Lower lobe of right lung (tissue), 2 donors: ENCODE measurements at regions not wholly inside any gene's neighbourhood (a gene's known extent, or its start where the extent isn't known, plus 50 kb on each side); places are given as distances from the start of the nearest gene placed in this dataset.

Experiments
- ATAC-seq, 2 donors: fragments of 200-7000 bp; cut with Tn5 transposase; one replicate each; pipeline ENCODE4 v1.9.1; 2020 to 2022; ENCODE audit warnings: mild to moderate bottlenecking in 2 of 2, moderate library complexity in 2 of 2
- DNase-seq: peaks from one replicate; pipeline ENCODE4 v3.0.0-alpha.2; 2020
- H3K27ac ChIP-seq: fragments of 200-600 bp; one replicate; pipeline ENCODE4 v1.8.0; 2022
- H3K27me3 ChIP-seq: fragments of 200-600 bp; one replicate; pipeline ENCODE4 v1.8.0; 2022; ENCODE audit warnings: low read depth
- H3K36me3 ChIP-seq: fragments of 200-600 bp; one replicate; pipeline ENCODE4 v1.8.0; 2022; ENCODE audit warnings: mild to moderate bottlenecking
- H3K4me1 ChIP-seq: fragments of 200-600 bp; one replicate; pipeline ENCODE4 v1.8.0; 2022
- H3K4me3 ChIP-seq: fragments of 200-600 bp; one replicate; pipeline ENCODE4 v1.8.0; 2022; ENCODE audit warnings: mild to moderate bottlenecking
- H3K9me3 ChIP-seq: fragments of 200-600 bp; one replicate; pipeline ENCODE4 v1.8.0; 2022
- CTCF ChIP-seq: fragments of 200-600 bp; IDR thresholded peaks from one replicate; pipeline ENCODE4 v1.8.0; 2022; ENCODE audit warnings: antibody characterized with exemption, mild to moderate bottlenecking
- intact Hi-C: fragments of 100-400 bp; cut with DNase I; formaldehyde crosslinking; loops from one replicate; pipeline ENCODE4 v1.11.0; 2022
- donor health status: DM: no; HTN: yes; CAD: no; lungs with severe emphysema.

GRCh38 chr14:65849558-65849957 lies 437.0 kb downstream of the FUT8 start:
- Histone ChIP-seq H3K36me3 (no peaks in the 10 kb centered on the region), H3K4me3 (no peak overlapping the region), H3K27ac (no peak overlapping the region), H3K9me3 (no peaks in the 10 kb centered on the region), H3K4me1 (no peaks in the 10 kb centered on the region), H3K27me3 (no peaks in the 10 kb centered on the region)
- ATAC-seq = no peak
- intact Hi-C loops = no loop called here
- no peak for TF ChIP-seq CTCF
- no peak for DNase-seq

GRCh38 chr14:65850429-65851135 lies 438.1 kb downstream of the FUT8 start:
- Histone ChIP-seq H3K27me3 (no peaks in the 10 kb centered on the region), H3K36me3 (no peaks in the 10 kb centered on the region), H3K4me3 (no peak overlapping the region), H3K9me3 (no peaks in the 10 kb centered on the region), H3K4me1 (no peaks in the 10 kb centered on the region), H3K27ac (no peak overlapping the region)
- intact Hi-C loops = no loop called here
- no peak for TF ChIP-seq CTCF
- ATAC-seq = peak; percentile 49 to 66
- no peak for DNase-seq

- no peaks in the 10 kb centered on the region for H3K4me1 ChIP-seq
- H3K27ac ChIP-seq = no peak overlapping the region
- H3K27me3 ChIP-seq = no peaks in the 10 kb centered on the region
- H3K36me3 ChIP-seq = no peaks in the 10 kb centered on the region
- H3K4me3 ChIP-seq = no peak overlapping the region
- intact Hi-C loops = no loop called here
- no peak for DNase-seq
- no peak for ATAC-seq
- TF ChIP-seq CTCF = no peak
- no peaks in the 10 kb centered on the region for H3K9me3 ChIP-seq
Observed at GRCh38 chr14:65852689-65853088, 440.2 kb downstream of the FUT8 start.

- H3K9me3 ChIP-seq = no peaks in the 10 kb centered on the region
- H3K4me1 ChIP-seq = no peaks in the 10 kb centered on the region
- no peak overlapping the region for H3K4me3 ChIP-seq
- H3K36me3 ChIP-seq = no peaks in the 10 kb centered on the region
- intact Hi-C loops = no loop called here
- H3K27me3 ChIP-seq = no peaks in the 10 kb centered on the region
- no peak for ATAC-seq
- no peak overlapping the region for H3K27ac ChIP-seq
- no peak for TF ChIP-seq CTCF
- DNase-seq = no peak
Observed at GRCh38 chr14:65853407-65853955, 441.0 kb downstream of the FUT8 start.

- no peaks in the 10 kb centered on the region for H3K36me3 ChIP-seq
- H3K27me3 ChIP-seq = no peaks in the 10 kb centered on the region
- DNase-seq (no peak), ATAC-seq (no peak)
- H3K9me3 ChIP-seq = no peaks in the 10 kb centered on the region
- H3K4me3 ChIP-seq = no peak overlapping the region
- no peaks in the 10 kb centered on the region for H3K4me1 ChIP-seq
- intact Hi-C loops = no loop called here
- no peak for TF ChIP-seq CTCF
- no peak overlapping the region for H3K27ac ChIP-seq
Observed at GRCh38 chr14:65854215-65854614, 441.7 kb downstream of the FUT8 start.
